ENCODE measurements at regions not wholly inside any gene's neighbourhood (a gene's known extent, or its start where the extent isn't known, plus 50 kb on each side); places are given as distances from the start of the nearest gene placed in this dataset.
A peak's percentile ranks its signal among the peaks of the same experiment; 100 is the strongest.
"Not testable (repeated sequence)": the region's sequence is repeated elsewhere in the genome, so short reads cannot be mapped to it uniquely, and the experiment has no call there.

DNA sequence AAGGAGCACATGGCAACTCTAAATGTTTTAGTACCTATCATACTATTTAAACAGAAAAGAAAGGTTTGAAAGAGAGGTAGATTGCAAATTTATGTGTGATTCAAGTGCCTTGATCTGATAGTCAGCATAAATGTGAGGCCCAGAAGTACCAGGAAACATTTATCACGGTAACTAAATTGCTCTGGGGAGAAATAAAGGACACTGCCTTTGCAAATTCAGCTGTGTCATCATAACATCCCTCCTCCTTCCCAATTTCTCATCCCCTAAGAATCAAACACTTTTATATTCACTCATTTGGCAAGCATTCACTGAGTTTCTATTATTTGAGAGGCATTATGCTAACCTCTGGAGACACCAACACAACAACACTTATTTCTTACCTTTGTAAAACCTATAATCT lies 563.4 kb upstream of the CA10 start:
- DNase-seq: no peak
- intact Hi-C loops (cut with DNase I): no loop called here

GRCh38 chr17:52710363-52710901 lies 551.9 kb upstream of the CA10 start:
- DNase-seq: no peak
- intact Hi-C loops (cut with DNase I): no loop called here

DNA sequence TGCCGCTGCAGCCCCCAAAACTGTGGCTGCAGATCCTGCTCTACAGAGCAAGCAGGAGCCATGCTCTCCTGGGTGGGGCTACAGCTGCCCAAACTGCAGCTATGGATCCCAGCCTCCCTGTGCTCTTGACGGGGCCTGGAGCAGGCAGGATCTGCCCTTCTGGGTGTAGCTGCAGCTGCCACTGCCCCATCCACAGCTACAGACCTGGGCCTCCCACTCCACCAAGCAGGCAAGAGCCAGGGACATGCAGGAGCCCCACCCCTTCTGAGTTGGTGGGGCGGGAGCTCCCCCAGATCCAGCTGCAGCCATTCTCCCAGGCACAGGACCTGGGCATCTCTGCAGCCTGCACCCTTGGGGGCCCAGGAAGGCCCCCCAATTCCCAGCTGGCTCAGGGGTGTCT lies 551.2 kb upstream of the CA10 start:
- DNase-seq: no peak
- intact Hi-C loops (cut with DNase I): no loop called here

DNA sequence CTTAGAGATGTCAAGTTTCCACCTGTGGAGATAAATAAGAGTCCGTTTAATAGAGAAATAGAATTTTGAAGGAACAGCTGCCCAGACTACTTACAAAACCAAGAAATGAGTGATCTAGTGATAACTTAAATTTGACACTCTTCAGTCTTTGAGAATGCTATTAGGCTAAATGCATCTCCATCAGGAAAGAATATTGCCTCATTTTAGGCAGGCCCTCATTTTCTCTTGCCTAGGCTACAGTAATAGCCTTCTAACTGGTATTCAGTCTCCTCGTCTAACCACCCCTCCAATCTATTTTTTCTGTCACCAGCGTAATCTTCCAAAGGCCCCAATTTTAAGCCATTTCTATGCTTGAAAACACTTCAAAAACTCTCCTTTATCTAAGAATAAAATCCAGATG lies 537.8 kb upstream of the CA10 start:
- DNase-seq: no peak

GRCh38 chr17:52686140-52686539 lies 527.6 kb upstream of the CA10 start:
- intact Hi-C loops (cut with DNase I): no loop called here
- DNase-seq: no peak

More for the DNA sequence above, 537.8 kb upstream of the CA10 start:
- intact Hi-C loops (cut with DNase I): no loop called here

DNA sequence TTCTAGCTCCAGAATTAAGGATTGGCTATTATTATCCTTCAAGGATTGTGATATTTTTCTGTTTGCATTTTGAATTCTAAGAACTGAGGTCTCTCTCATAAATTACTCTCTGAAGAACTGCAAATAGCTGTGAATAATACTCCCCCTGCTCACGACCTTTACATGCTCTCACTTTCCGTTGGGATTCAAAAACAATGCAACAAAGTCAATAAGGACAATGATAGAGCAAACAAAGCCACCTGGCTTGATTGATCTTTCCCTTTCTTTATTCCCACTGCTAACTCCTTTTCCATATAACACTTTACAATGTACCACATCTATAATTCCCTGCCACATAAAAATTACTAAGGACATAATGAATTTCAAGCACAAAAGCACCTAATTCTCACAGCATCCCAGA lies 523.0 kb upstream of the CA10 start:
- intact Hi-C loops (cut with DNase I): no loop called here
- no peak for DNase-seq

DNA sequence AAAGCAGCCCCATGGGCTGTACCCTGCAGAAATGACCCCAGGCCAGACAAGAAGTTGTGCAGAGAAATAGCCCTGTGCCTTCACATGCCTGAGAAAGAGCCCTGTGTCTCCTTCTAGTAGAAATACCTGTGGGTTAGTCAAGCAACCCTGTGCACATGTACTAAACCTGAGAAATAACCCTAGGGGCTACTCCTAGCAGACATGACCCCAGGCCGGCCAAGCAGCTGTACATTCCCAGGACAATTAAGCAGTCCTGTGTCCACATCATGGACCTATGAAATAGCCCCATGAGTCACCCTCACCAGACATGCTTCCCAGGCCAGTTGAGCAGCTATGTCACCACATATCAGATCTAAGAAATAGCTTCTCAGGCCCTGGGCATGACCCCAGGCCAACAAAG lies 519.7 kb upstream of the CA10 start:
- no peak for DNase-seq
- intact Hi-C loops (cut with DNase I): no loop called here

GRCh38 chr17:52674686-52675085 lies 516.2 kb upstream of the CA10 start:
- intact Hi-C loops (cut with DNase I): no loop called here
- peak in 1 of 42 donors; percentile 5 for DNase-seq

DNA sequence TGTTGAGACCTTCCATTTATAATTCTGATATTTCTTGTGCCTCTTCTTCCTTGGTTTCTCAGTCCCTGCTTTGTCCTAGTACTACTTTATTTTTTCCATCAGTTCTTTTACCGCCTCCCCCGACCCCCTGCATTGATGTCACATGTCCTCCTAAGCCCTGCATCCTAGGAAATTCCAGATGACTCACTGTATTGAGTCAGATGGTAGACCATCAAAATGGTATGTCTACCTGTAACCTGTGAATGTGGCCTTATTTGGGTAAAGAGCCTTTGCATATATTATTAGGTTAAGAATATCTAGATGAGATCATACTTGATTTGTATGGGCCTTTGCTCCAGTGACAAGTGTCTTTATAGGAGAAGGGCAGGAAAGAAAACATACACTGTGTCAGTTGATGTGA lies 515.3 kb upstream of the CA10 start:
- no peak for DNase-seq
- intact Hi-C loops (cut with DNase I): no loop called here

- intact Hi-C loops (cut with DNase I): no loop called here
- DNase-seq: no peak
These were observed 507.8 kb upstream of the CA10 start for GRCh38 chr17:52666264-52666663.

DNA sequence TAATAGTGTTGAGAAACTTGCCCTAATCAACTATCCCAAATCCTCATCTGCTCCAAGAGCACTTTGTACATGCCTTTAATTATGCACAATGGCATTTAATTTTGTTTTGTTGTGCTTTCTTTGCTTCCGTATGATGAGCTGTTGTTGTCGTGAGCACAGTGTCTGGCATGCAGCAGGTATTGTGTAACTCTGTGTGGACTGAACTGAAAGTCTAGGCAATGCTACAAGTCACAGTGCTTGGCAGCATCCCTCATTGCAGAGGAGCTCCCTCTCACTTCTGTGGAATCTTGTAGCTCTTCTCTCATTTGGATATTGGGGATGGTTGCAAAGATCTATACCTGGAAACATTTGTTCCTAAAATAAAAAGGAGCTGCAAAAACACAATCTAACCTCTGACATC lies 502.2 kb upstream of the CA10 start:
- intact Hi-C loops (cut with DNase I): no loop called here
- no peak for DNase-seq

DNA sequence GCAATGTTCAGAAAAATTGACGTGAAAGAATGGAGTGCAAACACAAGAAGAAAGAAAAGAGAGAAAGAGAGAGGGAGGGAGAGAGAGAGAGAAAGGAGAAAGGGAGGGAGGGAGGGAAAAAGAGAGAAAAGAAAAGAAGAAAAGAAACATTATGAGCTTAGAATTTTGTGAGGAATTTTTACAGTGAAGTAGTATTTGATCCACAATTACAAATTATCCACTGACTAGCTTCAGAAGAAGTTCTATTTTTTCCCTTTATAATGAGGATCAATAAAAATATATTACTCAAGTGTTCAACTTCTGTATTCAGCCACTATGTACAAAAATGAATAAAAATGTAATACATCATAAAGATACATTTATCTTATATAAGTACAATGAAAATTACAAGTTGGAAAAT lies 494.5 kb upstream of the CA10 start:
- intact Hi-C loops (cut with DNase I): no loop called here
- no peak for DNase-seq

GRCh38 chr17:52648995-52649394 lies 490.5 kb upstream of the CA10 start:
- DNase-seq: no peak
- intact Hi-C loops (cut with DNase I): no loop called here

DNA sequence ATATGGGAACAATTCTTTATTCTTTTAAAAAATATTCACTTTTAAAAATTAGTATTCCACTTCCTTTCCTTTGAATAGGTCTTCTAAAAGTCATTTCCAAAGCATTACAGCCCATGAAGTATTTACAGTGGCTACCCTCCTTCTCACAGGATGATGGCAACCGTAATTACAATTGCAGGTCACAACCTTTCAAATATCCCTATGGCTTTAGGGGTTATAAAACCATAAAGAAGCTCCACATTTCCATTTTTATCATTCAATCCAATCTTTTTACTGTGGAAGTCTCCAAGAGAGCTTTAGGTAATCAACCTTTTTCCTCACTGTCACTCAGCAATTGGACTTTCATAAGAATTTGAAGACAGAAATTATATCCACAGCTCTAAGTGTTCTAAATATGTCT lies 488.9 kb upstream of the CA10 start:
- DNase-seq: no peak
- intact Hi-C loops (cut with DNase I): no loop called here

DNA sequence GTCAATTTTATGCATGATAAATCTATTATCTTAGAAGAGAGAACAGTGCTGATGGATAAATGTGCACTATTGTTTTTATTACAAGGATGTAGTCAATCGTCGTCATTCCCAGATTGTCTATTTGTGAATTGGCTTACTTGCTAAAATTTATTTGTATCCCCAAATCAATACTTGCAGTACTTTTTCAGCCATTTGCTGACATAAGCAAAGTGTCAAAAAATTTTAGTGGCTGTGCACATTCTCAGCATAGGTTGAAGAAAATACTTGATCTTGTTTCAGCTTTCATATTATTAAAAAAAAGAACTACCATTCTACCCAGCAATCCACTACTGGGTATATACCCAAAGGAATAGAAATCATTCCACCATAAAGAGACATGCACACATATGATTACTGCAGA lies 477.9 kb upstream of the CA10 start:
- intact Hi-C loops (cut with DNase I): no loop called here
- DNase-seq: no peak

DNA sequence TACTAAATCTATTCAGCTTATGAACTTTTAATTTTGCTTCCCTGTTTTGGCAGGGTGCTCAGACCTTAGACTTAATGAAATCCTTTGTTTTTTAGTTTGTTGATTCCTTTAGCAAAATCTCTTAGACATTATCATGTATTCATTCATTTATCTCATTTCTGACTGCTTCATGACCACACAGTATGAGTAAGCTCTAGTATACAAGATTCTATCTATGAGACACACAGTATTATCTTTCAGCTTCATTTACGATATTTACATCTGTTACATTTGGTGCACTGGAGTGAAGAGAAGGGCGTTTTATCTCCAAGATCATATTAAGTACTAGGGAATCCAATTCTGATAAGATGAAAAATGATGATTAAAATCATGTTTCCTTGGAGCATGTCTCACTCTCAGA lies 448.1 kb upstream of the CA10 start:
- intact Hi-C loops (cut with DNase I): no loop called here
- DNase-seq: no peak

GRCh38 chr17:52606098-52606497 lies 447.6 kb upstream of the CA10 start:
- no peak for DNase-seq
- intact Hi-C loops (cut with DNase I): no loop called here

DNA sequence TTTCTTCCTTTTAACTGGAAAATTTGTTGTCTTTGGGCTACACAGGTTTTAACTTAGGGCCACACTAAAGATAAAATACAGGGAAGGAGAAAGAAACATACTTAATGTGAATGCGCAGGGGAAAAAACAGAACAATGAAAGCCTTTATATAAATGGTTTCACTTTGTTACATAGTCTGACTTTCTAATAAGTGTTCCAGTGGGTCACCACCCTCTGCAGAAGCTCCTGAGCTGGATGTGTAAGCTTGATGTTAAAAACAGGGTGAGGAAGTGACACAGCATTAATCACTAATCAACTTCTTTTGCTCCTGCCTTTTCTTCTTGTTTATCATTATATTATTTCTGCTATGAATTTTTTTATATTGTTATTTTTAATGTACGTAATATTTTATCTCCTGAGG lies 445.6 kb upstream of the CA10 start:
- DNase-seq: no peak
- intact Hi-C loops (cut with DNase I): no loop called here

- DNase-seq: peak; percentile 18 to 91 (median 66)
- intact Hi-C loops (cut with DNase I): not testable (repeated sequence)
These were observed 439.1 kb upstream of the CA10 start for GRCh38 chr17:52597452-52598215.

GRCh38 chr17:52594516-52594915 lies 436.0 kb upstream of the CA10 start:
- intact Hi-C loops (cut with DNase I): no loop called here
- no peak for DNase-seq

GRCh38 chr17:52546990-52547389 lies 388.5 kb upstream of the CA10 start:
- no peak for DNase-seq
- intact Hi-C loops (cut with DNase I): no loop called here
